K562 (cell line): ENCODE measurements at regions not wholly inside any gene's neighbourhood (a gene's known extent, or its start where the extent isn't known, plus 50 kb on each side); places are given as distances from the start of the nearest gene placed in this dataset.

Source experiments
- ELF4 ChIP-seq: fragments of 450-650 bp; formaldehyde crosslinking; IDR thresholded peaks from 2 replicates; pipeline ENCODE4 v1.4.0; 2022; ENCODE audit warnings: missing genetic modification characterization
- HDAC1 ChIP-seq, 2 experiments: fragments of 450-650 bp; IDR thresholded peaks; 2 replicates each; pipeline ENCODE4 v1.6.1; 2016 to 2017; ENCODE audit warnings: inconsistent platforms in 1 of 2, mild to moderate bottlenecking in 1 of 2, moderate library complexity in 1 of 2
- HDAC6 ChIP-seq: IDR thresholded peaks from 2 replicates; pipeline ENCODE4 v1.6.1; 2012; ENCODE audit warnings: low read depth, mild to moderate bottlenecking, control low read depth, inconsistent platforms, low read length, moderate library complexity
- ID3 ChIP-seq, 2 experiments: fragments of 250-450 bp in 1 of 2; fragments of 450-650 bp in 1 of 2; sonication (Bioruptor Pico) in 1 of 2; IDR thresholded peaks; 2 replicates each; pipeline versions ENCODE4 v1.6.1 to v1.8.0; 2016 to 2021; ENCODE audit warnings: mild to moderate bottlenecking in 2 of 2, moderate library complexity in 2 of 2, missing compliant biosample characterization in 1 of 2, missing genetic modification characterization in 1 of 2
- MXI1 ChIP-seq: IDR thresholded peaks from 2 replicates; pipeline ENCODE4 v1.6.1; 2011; ENCODE audit warnings: low read depth, mild to moderate bottlenecking, improper control_type of control experiment, low read length
- NRF1 ChIP-seq, 2 experiments: fragments of 450-650 bp; IDR thresholded peaks in 1 of 2; conservative IDR thresholded peaks in 1 of 2; 2 replicates each; pipeline ENCODE4 v1.6.1; 2014; ENCODE audit warnings: mild to moderate bottlenecking in 2 of 2
- POLR2A ChIP-seq: fragments of 450-650 bp; conservative IDR thresholded peaks from 2 replicates; pipeline ENCODE4 v1.6.1; 2016
- SMARCE1 ChIP-seq: fragments of 450-650 bp; IDR thresholded peaks from 2 replicates; pipeline ENCODE4 v1.7.1; 2016; ENCODE audit warnings: mild to moderate bottlenecking
- YY1 ChIP-seq, 3 experiments: IDR thresholded peaks; 2 replicates each; pipeline ENCODE4 v1.6.1; 2011; ENCODE audit warnings: low read length in 2 of 3, mild to moderate bottlenecking in 2 of 3, moderate library complexity in 2 of 3, borderline replicate concordance in 1 of 3, control low read depth in 1 of 3, low read depth in 1 of 3; ENCODE audit not compliant: insufficient read depth in 3 of 3, insufficient replicate concordance in 2 of 3, control insufficient read depth in 1 of 3, insufficient read length in 1 of 3; ENCODE audit errors: extremely low read depth in 1 of 3
- ZKSCAN1 ChIP-seq: fragments of 150-350 bp; IDR thresholded peaks from 2 replicates; pipeline ENCODE4 v1.6.1; 2016; ENCODE audit warnings: low read depth, low read length
- ZZZ3 ChIP-seq: fragments of 450-650 bp; IDR thresholded peaks from 2 replicates; pipeline ENCODE4 v1.6.1; 2016; ENCODE audit warnings: antibody characterized with exemption, mild to moderate bottlenecking, moderate library complexity
- TF ChIP-seq, protein P1 (sequence below), 2 experiments: IDR thresholded peaks; 2 replicates each; pipeline ENCODE4 v1.6.1; 2011; ENCODE audit warnings: borderline replicate concordance in 1 of 2, control low read depth in 1 of 2, low read depth in 1 of 2, low read length in 1 of 2, mild to moderate bottlenecking in 1 of 2, mixed read lengths in 1 of 2, moderate library complexity in 1 of 2; ENCODE audit not compliant: insufficient read depth in 1 of 2, insufficient read length in 1 of 2, poor library complexity in 1 of 2, severe bottlenecking in 1 of 2; ENCODE audit errors: extremely low read depth in 1 of 2
- TF ChIP-seq, protein P2 (sequence below), 3 experiments: IDR thresholded peaks in 2 of 3; conservative IDR thresholded peaks in 1 of 3; 2 replicates each; pipeline ENCODE4 v1.5.1; 2011 to 2012; ENCODE audit warnings: low read length in 3 of 3, mild to moderate bottlenecking in 3 of 3, control low read depth in 2 of 3, improper control_type of control experiment in 1 of 3, inconsistent platforms in 1 of 3, low read depth in 1 of 3, mixed read lengths in 1 of 3, moderate library complexity in 1 of 3; ENCODE audit not compliant: insufficient read depth in 2 of 3

- TF ChIP-seq HDAC1 (IDR thresholded peaks at IDR 0.05) (no peak), ZKSCAN1 (no peak), ID3 (CRISPR knock-in tag; IDR thresholded peaks at IDR 0.05) (no peak), ID3 (tag; IDR thresholded peaks at IDR 0.05) (no peak), NRF1 (conservative IDR thresholded peaks at IDR 0.05 in 1 of 2, IDR thresholded peaks at IDR 0.05 in 1 of 2) (no peak), MXI1 (no peak), POLR2A (no peak), HDAC6 (no peak), ZZZ3 (no peak), SMARCE1 (no peak), YY1 (IDR thresholded peaks at IDR 0.05; ENCODE audit: borderline replicate concordance in 1 of 3, control insufficient read depth in 1 of 3, extremely low read depth in 1 of 3, insufficient read depth in 3 of 3, insufficient read length in 1 of 3, insufficient replicate concordance in 2 of 3, low read depth in 1 of 3, low read length in 2 of 3) (no peak), ELF4 (no peak)
- TF ChIP-seq, protein P1, sequence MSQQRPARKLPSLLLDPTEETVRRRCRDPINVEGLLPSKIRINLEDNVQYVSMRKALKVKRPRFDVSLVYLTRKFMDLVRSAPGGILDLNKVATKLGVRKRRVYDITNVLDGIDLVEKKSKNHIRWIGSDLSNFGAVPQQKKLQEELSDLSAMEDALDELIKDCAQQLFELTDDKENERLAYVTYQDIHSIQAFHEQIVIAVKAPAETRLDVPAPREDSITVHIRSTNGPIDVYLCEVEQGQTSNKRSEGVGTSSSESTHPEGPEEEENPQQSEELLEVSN (IDR thresholded peaks at IDR 0.05; ENCODE audit: borderline replicate concordance in 1 of 2, extremely low read depth in 1 of 2, insufficient read depth in 1 of 2, insufficient read length in 1 of 2, low read depth in 1 of 2, low read length in 1 of 2, poor library complexity in 1 of 2, severe bottlenecking in 1 of 2), result no peak
- TF ChIP-seq, protein P2, sequence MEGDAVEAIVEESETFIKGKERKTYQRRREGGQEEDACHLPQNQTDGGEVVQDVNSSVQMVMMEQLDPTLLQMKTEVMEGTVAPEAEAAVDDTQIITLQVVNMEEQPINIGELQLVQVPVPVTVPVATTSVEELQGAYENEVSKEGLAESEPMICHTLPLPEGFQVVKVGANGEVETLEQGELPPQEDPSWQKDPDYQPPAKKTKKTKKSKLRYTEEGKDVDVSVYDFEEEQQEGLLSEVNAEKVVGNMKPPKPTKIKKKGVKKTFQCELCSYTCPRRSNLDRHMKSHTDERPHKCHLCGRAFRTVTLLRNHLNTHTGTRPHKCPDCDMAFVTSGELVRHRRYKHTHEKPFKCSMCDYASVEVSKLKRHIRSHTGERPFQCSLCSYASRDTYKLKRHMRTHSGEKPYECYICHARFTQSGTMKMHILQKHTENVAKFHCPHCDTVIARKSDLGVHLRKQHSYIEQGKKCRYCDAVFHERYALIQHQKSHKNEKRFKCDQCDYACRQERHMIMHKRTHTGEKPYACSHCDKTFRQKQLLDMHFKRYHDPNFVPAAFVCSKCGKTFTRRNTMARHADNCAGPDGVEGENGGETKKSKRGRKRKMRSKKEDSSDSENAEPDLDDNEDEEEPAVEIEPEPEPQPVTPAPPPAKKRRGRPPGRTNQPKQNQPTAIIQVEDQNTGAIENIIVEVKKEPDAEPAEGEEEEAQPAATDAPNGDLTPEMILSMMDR (IDR thresholded peaks at IDR 0.05 in 2 of 3, conservative IDR thresholded peaks at IDR 0.05 in 1 of 3; ENCODE audit: insufficient read depth in 2 of 3, low read depth in 1 of 3, low read length in 3 of 3), result no peak
These were observed 60.4 kb upstream of the TMEM252 start for GRCh38 chr9:68601081-68601480.
